Uterus (tissue), 2 donors: ENCODE measurements at regions not wholly inside any gene's neighbourhood (a gene's known extent, or its start where the extent isn't known, plus 50 kb on each side); places are given as distances from the start of the nearest gene placed in this dataset.

ENCODE experiments used
- CTCF ChIP-seq, 4 experiments: fragments of 200-600 bp in 2 of 4; fragments of 450-650 bp in 2 of 4; sonication (generic) in 2 of 4; IDR thresholded peaks; one replicate each; pipeline ENCODE4 v1.5.1; 2016 to 2019; ENCODE audit warnings: antibody characterized with exemption in 4 of 4, mild to moderate bottlenecking in 2 of 4, moderate library complexity in 1 of 4
- POLR2A ChIP-seq, 2 donors: fragments of 450-650 bp; IDR thresholded peaks; one replicate each; pipeline ENCODE4 v1.6.1; 2016; ENCODE audit warnings: antibody characterized with exemption in 2 of 2, mild to moderate bottlenecking in 1 of 2, moderate library complexity in 1 of 2

GRCh38 chr21:16911166-16911607 is 601.7 kb upstream of the CXADR start:
- no peak for TF ChIP-seq CTCF (IDR thresholded peaks at IDR 0.05)
- no peak for TF ChIP-seq POLR2A (IDR thresholded peaks at IDR 0.05)
